Hematopoietic multipotent progenitor cell treated with erythropoietin and hydrocortisone succinate and interleukin-3 and kit ligand, for 6 days (in vitro differentiated cells): ENCODE measurements at regions not wholly inside any gene's neighbourhood (a gene's known extent, or its start where the extent isn't known, plus 50 kb on each side); places are given as distances from the start of the nearest gene placed in this dataset.
"Not testable (repeated sequence)": the region's sequence is repeated elsewhere in the genome, so short reads cannot be mapped to it uniquely, and the experiment has no call there.

Experiments
- DNase-seq: peaks from one replicate; pipeline ENCODE4 v3.0.0-alpha.2; 2015

- DNase-seq = no peak
These were observed 249.4 kb downstream of the RAB11FIP2 start for GRCh38 chr10:117797296-117797695.

DNA sequence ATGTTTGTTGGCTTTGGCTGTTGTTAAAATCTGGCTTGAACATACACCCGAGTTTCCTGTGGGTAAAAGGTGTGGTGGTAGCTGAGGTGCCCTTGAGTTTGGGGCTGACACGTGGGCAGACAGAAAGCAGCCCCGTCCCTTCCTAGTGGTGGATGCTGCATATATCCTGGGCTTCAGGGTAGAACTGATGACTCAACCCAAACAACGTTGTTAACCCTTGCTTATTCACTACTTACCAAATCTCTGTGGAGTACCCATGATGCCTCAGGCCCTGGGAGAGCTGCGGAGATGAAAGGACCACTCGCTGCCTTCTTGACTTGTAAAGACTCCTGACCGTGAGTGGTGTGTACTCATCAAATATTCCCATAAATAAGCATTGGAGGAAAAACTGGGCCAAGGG is 245.1 kb downstream of the RAB11FIP2 start:
- DNase-seq = no peak

DNA sequence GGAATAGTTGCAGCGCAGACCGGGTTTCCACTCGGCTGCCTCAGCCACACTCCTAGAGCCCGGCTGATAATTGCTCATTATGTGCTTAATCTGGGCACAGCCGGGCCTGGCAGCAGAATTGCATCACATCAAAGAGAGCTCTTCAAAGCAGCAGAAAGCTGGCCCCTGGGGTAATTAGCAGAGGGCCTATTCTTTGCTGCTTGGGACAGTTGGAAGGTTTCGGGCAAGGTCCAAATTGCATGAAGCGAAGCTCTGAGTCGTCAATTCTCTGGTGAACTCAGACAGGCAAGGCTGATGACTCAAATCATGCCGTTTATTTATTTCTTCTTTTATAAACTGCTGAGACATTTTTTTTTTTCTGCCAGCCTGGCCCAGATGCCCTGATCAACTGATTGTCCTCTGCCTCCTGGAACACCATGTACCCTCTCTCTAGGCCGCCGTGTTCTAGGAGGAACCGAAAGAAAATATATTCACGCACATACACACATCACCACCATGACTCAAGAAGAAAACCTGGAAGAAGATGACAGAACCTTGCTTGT is 242.2 kb downstream of the RAB11FIP2 start:
- no peak for DNase-seq

GRCh38 chr10:117805139-117805538 is 241.6 kb downstream of the RAB11FIP2 start:
- DNase-seq = no peak

DNA sequence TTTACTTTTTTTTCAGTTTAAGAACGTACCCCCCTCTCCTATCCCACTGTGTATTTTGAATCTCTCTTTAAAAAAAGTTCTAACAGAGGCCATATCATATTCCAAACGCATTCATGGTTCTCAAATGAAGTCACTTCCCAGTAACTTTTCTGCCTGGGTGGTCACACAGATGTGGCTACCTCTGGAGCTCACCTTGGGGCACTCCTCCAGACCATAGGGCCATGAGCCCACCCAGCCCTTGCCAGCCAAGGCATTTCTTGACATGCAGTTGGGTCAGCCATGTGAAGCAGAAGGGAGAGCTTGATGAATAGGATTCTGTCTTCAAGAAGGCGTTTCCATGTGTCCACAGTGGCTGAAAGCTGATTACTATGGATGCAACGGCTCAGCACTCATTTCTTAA is 239.3 kb downstream of the RAB11FIP2 start:
- DNase-seq = no peak

GRCh38 chr10:117815816-117816215 is 230.9 kb downstream of the RAB11FIP2 start:
- not testable (repeated sequence) for DNase-seq

DNA sequence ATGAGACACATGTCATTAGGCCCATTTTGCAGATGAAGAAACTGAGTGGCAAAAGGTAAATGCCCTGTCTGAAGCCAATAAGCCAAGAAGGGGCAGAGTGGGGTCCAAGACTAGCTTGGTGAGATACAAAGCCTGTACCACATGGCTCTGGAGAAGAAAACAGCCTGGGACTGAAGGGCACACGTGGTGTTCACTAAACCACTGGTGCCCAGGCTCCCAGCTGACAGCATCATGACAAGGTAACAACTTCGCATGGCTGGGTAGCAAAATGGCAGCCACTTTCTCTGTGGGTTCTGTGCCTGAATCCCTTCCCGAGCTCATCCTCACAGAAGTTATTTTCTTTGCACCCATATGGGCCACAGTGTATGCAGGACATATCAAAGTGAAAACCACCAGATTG is 229.6 kb downstream of the RAB11FIP2 start:
- no peak for DNase-seq

GRCh38 chr10:117818721-117819120 is 228.0 kb downstream of the RAB11FIP2 start:
- no peak for DNase-seq

GRCh38 chr10:117819304-117819703 is 227.4 kb downstream of the RAB11FIP2 start:
- DNase-seq = no peak

GRCh38 chr10:117823980-117824379 is 222.8 kb downstream of the RAB11FIP2 start:
- DNase-seq = no peak

DNA sequence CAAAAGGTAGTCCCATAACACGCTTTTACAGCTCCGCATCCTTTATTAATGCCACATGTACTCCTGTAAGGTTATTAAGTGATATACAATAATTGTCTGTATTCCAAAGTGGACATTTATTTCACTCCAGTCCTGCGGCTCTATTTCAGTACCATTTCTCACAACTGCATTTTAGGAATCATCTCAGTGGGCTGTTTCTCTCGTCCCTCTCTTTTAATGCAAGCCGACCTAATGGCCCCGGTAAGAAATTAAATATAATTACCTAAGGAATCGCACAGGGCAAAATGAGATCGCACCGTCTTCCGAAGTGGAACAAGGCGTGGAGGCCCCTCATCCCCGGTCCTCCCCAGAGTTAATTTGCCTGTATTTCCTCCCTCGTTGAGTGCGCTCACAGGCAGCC is 216.5 kb downstream of the RAB11FIP2 start:
- no peak for DNase-seq

DNA sequence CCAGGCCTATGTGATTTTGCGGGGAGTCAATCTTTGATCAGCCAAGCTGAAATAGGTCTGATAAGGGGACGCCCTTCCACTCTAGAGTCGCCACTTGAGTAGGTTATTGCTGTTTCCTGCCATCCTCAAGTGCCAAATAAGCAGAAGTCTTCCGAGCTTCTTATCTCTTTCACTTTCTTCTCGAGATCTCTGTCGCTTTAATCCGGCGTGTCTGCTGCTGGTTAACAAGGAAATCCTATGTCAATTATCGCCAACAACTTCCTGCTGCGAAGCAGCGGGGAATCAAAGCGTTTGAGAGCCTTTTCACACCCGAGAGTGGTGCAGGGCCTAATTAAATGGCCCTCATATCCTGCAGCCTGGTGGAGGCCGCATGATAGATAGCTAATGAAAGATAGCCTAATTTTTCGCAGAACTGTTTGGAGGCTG is 215.9 kb downstream of the RAB11FIP2 start:
- DNase-seq = peak; percentile 14

- DNase-seq = not testable (repeated sequence)
These were observed 207.9 kb downstream of the RAB11FIP2 start for GRCh38 chr10:117838500-117839498.

GRCh38 chr10:117856426-117856825 is 190.3 kb downstream of the RAB11FIP2 start:
- not testable (repeated sequence) for DNase-seq

DNA sequence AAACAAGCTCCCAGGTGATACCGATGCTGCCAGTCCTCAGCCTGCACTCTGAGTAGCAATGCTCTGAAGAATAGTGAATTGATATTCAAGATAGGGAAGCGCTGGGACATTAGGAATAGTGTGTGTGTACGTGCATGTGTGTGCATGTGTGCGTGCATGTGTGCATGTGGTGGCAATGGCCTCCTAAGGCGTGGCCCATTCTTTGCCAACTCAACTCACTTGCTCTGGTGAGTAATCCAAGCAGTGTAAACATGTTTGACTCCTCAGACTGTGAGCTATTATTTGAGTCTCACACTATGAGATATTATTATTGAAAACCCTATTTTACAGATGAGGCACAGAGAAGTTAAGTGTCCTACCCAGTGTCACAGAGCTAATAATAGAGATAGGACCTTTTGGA is 186.6 kb downstream of the RAB11FIP2 start:
- no peak for DNase-seq

GRCh38 chr10:117860823-117861222 is 185.9 kb downstream of the RAB11FIP2 start:
- peak; percentile 58 for DNase-seq

- no peak for DNase-seq
These were observed 185.4 kb downstream of the RAB11FIP2 start for GRCh38 chr10:117861329-117861728.

DNA sequence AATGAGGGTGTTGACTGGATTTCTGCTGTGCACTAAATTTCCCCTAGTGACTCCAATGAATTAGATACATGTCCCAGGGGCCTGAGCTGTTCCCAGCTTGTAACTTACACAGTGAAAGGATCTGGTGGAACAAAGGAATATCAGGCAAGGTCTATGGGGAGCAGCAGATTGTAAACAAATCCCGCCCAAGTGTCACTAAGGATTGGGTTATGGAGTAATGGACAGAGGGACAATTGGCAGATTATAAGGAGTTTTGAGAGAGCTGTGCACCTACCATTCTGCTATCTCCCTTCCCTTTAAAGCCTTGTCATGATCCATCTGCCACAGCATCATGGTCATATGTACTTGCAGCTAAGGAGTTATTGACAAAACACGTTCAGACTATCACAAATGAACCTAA is 183.0 kb downstream of the RAB11FIP2 start:
- DNase-seq = no peak

DNA sequence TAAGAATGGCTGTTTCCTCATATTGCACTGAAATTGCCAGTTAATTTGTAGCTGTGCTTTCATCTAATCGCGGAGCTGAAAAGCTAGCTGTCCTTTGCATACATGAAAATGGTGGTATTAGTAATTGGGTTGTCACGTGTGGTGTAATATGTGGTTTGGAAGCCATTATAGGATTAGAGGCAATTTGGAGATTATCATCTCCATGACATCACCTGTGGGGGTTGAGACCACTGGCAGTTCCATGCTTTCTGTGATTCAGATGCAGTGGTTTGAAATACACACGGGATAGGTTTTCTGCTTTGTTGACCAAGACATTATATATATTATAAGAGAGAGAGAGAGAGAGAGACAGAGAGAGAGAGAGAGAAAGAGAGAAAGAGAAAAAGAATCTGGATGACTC is 180.8 kb downstream of the RAB11FIP2 start:
- DNase-seq = no peak

- DNase-seq = no peak
These were observed 178.6 kb downstream of the RAB11FIP2 start for GRCh38 chr10:117868151-117868550.

DNA sequence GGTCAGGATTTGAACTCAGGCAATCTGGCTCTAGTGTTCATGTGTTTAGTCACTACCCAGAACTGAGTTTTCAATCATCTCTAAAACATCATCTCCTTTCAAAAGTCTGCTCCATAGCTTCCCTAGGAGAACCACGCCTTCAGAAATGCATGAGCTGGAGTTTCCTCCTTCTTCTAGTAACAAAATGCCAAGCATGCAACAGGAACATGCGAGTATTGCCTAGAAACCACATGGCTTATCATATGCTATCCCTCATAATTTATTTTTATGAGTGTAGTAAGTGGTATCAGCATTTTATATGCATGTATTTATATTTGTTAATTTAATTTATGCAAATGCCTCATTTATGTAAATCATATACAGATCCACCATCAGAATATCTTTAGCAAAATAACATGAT is 170.9 kb downstream of the RAB11FIP2 start:
- no peak for DNase-seq

DNA sequence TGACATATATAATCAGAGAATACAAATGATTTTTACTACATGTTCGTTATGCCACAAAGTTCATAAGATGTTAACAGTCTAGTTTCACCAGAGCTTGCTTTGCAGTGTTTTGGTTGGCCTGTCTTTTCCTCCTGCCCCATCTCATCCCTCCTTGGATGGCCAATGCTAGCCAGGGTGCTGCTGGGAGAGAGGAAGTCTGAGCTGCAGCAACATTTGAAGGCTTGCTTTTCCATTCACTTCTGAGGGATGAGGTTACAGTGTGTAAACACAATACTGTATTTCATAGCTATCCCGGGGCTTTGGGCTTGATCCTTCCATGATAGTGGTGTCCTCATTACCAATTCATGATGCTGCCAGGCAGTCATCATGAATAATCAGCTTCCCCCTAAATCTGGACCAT is 170.5 kb downstream of the RAB11FIP2 start:
- no peak for DNase-seq

- DNase-seq = no peak
These were observed 168.1 kb downstream of the RAB11FIP2 start for GRCh38 chr10:117878626-117879025.

DNA sequence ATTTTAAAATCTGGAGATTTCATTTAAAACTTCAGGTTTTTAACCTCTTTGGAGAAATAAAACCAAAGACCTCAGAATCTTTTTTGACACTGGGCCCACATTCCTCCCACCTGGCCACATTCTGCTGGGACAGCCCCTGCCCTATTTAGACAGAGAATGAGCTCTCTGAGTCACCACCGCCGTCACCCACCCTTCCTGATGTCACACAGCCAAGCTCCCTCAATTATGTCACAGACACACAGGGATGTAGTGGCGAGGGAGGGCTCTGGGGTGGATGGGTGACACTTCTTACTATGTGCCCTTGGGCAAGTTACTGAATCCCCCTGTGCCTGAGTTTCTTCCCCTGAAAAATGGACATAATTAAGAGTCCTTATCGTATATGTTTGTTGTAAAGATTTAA is 162.6 kb downstream of the RAB11FIP2 start:
- no peak for DNase-seq
